ENCODE measurements at regions not wholly inside any gene's neighbourhood (a gene's known extent, or its start where the extent isn't known, plus 50 kb on each side); places are given as distances from the start of the nearest gene placed in this dataset.

DNA sequence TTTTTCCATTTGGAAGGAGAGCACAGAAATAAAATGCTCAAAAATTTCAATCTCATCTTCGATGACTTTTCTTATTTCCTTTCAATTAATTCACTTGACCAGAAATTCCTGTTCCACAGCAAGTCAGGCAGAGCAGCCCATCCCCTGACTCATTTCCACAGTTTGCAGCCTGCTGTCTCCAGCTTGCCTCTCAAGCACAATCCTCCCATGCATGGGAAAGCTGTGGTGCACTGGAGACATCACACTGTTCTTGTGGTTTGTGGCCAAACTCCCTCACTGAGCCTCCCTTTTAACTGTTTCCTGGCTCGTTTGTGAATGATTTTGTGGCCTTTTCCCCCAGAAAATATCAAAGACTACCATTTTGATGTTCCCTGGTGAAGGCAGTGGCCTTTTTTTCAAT lies 114.0 kb upstream of the ENPEP start:
- Histone ChIP-seq H3K9me3 (ENCODE audit: control insufficient read depth, low read depth, low read length) (no peaks in the 10 kb centered on the region), H3K14ac (ENCODE audit: insufficient read depth, low read length) (no peak overlapping the region), H3K27me3 (ENCODE audit: insufficient read depth, low read length) (no peaks in the 10 kb centered on the region), H3K4me1 (ENCODE audit: insufficient read depth, low read length) (no peaks in the 10 kb centered on the region; the same call in 1 of the 2 replicates), H3K79me2 (ENCODE audit: insufficient read depth, low read length) (no peaks in the 10 kb centered on the region; the same call in 1 of the 2 replicates), H3T11ph (ENCODE audit: low read length) (no peak overlapping the region), H4K20me1 (ENCODE audit: control insufficient read depth, insufficient read depth, insufficient read length) (no peaks in the 10 kb centered on the region), H4K5ac (ENCODE audit: insufficient read length, low read depth, low read length) (no peak overlapping the region), H2BK20ac (ENCODE audit: low read depth, low read length, poor library complexity, severe bottlenecking) (no peak overlapping the region), H2BK120ac (ENCODE audit: low read depth, low read length, poor library complexity, severe bottlenecking) (no peak overlapping the region), H3K23ac (ENCODE audit: insufficient read length, low read depth, low read length) (no peak overlapping the region), H3K18ac (ENCODE audit: insufficient read length, low read depth, low read length) (no peak overlapping the region), H3K56ac (ENCODE audit: insufficient read length, low read depth, low read length) (no peak overlapping the region), H2BK5ac (ENCODE audit: insufficient read length, low read length) (peak overlapping the region; percentile 72), H2BK12ac (ENCODE audit: insufficient read length, low read depth, low read length) (no peak overlapping the region), H2AFZ (ENCODE audit: low read length) (no peak overlapping the region), H3K4ac (ENCODE audit: low read depth, low read length) (no peak overlapping the region), H3K4me2 (ENCODE audit: insufficient read depth, insufficient read length, low read length) (no peak overlapping the region), H4K8ac (replicated peaks; ENCODE audit: insufficient read length, low read depth, low read length) (no peak overlapping the region), H3K9ac (ENCODE audit: extremely low read depth, insufficient read length, low read length) (no peak overlapping the region), H2BK15ac (ENCODE audit: low read depth, low read length) (no peak overlapping the region), H3K27ac (ENCODE audit: insufficient read length, low read depth, low read length) (no peak overlapping the region), H3K79me1 (ENCODE audit: insufficient read depth, low read depth, low read length, poor library complexity, severe bottlenecking) (no peaks in the 10 kb centered on the region), H3K23me2 (ENCODE audit: insufficient read length, low read depth, low read length, poor library complexity, severe bottlenecking) (no peaks in the 10 kb centered on the region), H4K91ac (ENCODE audit: insufficient read length, low read depth, low read length) (no peak overlapping the region), H2AK5ac (ENCODE audit: insufficient read length, low read length) (no peak overlapping the region)
- no peak overlapping the region for H3K27ac Mint-ChIP-seq
- H3K27me3 Mint-ChIP-seq (ENCODE audit: low read depth): peaks cover 2% of the 10 kb centered on the region
- TF ChIP-seq, protein P1, sequence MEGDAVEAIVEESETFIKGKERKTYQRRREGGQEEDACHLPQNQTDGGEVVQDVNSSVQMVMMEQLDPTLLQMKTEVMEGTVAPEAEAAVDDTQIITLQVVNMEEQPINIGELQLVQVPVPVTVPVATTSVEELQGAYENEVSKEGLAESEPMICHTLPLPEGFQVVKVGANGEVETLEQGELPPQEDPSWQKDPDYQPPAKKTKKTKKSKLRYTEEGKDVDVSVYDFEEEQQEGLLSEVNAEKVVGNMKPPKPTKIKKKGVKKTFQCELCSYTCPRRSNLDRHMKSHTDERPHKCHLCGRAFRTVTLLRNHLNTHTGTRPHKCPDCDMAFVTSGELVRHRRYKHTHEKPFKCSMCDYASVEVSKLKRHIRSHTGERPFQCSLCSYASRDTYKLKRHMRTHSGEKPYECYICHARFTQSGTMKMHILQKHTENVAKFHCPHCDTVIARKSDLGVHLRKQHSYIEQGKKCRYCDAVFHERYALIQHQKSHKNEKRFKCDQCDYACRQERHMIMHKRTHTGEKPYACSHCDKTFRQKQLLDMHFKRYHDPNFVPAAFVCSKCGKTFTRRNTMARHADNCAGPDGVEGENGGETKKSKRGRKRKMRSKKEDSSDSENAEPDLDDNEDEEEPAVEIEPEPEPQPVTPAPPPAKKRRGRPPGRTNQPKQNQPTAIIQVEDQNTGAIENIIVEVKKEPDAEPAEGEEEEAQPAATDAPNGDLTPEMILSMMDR (conservative IDR thresholded peaks at IDR 0.05): no peak
- no peaks in the 10 kb centered on the region for H3K36me3 Mint-ChIP-seq (ENCODE audit: insufficient read depth in 1 of 3, low read depth in 3 of 3)
- no peak for DNase-seq
- no peaks in the 10 kb centered on the region for H3K9me3 Mint-ChIP-seq
- no CpG with 5 or more reads among the region's 2 CpGs for WGBS (ENCODE audit: extremely low coverage, insufficient read length, low lambda C conversion rate)
- H3K4me3 Mint-ChIP-seq: no peak overlapping the region
- H3K4me1 Mint-ChIP-seq: peaks cover 8 to 11% of the 10 kb centered on the region in 2 experiments; a peak in 3 of 4 replicates

Measured in H9 (cell line).